ENCODE measurements at regions not wholly inside any gene's neighbourhood (a gene's known extent, or its start where the extent isn't known, plus 50 kb on each side); places are given as distances from the start of the nearest gene placed in this dataset.
"Not testable (repeated sequence)": the region's sequence is repeated elsewhere in the genome, so short reads cannot be mapped to it uniquely, and the experiment has no call there.

DNA sequence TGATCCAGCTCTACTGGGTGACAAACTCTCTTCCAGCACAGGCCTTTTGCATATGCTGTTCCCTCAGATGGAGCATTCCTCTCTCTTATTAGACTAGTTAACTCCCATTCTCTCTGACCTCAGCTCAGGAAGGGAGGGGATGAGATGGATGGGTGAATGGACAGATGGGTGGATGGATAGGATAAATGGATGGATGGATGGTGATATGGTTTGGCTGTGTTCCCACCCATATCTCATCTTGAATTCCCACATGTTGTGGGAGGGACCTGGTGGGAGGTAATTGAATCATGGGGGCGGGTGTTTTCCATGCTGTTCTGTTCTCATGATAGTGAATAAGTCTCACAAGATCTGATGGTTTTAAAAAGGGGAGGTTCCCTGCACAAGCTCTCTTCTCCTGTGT is 144.1 kb upstream of the ATP2B2 start:
- TF ChIP-seq, protein P1, sequence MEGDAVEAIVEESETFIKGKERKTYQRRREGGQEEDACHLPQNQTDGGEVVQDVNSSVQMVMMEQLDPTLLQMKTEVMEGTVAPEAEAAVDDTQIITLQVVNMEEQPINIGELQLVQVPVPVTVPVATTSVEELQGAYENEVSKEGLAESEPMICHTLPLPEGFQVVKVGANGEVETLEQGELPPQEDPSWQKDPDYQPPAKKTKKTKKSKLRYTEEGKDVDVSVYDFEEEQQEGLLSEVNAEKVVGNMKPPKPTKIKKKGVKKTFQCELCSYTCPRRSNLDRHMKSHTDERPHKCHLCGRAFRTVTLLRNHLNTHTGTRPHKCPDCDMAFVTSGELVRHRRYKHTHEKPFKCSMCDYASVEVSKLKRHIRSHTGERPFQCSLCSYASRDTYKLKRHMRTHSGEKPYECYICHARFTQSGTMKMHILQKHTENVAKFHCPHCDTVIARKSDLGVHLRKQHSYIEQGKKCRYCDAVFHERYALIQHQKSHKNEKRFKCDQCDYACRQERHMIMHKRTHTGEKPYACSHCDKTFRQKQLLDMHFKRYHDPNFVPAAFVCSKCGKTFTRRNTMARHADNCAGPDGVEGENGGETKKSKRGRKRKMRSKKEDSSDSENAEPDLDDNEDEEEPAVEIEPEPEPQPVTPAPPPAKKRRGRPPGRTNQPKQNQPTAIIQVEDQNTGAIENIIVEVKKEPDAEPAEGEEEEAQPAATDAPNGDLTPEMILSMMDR (IDR thresholded peaks at IDR 0.05) = not testable (repeated sequence)
- not testable (repeated sequence) for TF ChIP-seq POLR2A, POLR2AphosphoS5 (IDR thresholded peaks at IDR 0.05)

Measured in prostate gland (tissue), 2 donors.